Uterus (tissue), 2 donors: ENCODE measurements at regions not wholly inside any gene's neighbourhood (a gene's known extent, or its start where the extent isn't known, plus 50 kb on each side); places are given as distances from the start of the nearest gene placed in this dataset.

Experiments
- POLR2A ChIP-seq, 2 donors: fragments of 450-650 bp; IDR thresholded peaks; one replicate each; pipeline ENCODE4 v1.6.1; 2016; ENCODE audit warnings: antibody characterized with exemption in 2 of 2, mild to moderate bottlenecking in 1 of 2, moderate library complexity in 1 of 2
- TF ChIP-seq, protein P1 (sequence below), 4 experiments: fragments of 200-600 bp in 2 of 4; fragments of 450-650 bp in 2 of 4; sonication (generic) in 2 of 4; IDR thresholded peaks; one replicate each; pipeline ENCODE4 v1.5.1; 2016 to 2019; ENCODE audit warnings: antibody characterized with exemption in 4 of 4, mild to moderate bottlenecking in 2 of 4, moderate library complexity in 1 of 4

DNA sequence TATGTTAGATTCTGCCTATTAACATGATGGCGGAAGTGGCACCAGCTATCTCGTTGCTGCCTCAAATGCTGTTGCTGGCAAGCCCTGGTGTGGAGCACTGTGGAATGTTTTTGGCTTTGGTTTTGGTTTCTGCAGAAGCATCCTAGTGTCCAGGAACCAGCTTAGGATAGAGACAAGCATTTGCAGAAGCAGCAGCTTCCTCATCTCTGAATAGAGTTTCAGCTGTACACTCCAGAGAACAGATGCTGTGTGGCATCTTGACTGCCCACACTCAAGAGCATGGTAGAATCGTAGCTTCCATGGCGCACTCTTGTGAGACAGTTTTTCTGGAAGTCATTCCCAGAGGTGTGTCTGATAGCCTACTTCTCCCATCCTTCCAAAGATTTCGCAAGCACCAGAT lies 145.3 kb upstream of the RXFP2 start:
- TF ChIP-seq, protein P1, sequence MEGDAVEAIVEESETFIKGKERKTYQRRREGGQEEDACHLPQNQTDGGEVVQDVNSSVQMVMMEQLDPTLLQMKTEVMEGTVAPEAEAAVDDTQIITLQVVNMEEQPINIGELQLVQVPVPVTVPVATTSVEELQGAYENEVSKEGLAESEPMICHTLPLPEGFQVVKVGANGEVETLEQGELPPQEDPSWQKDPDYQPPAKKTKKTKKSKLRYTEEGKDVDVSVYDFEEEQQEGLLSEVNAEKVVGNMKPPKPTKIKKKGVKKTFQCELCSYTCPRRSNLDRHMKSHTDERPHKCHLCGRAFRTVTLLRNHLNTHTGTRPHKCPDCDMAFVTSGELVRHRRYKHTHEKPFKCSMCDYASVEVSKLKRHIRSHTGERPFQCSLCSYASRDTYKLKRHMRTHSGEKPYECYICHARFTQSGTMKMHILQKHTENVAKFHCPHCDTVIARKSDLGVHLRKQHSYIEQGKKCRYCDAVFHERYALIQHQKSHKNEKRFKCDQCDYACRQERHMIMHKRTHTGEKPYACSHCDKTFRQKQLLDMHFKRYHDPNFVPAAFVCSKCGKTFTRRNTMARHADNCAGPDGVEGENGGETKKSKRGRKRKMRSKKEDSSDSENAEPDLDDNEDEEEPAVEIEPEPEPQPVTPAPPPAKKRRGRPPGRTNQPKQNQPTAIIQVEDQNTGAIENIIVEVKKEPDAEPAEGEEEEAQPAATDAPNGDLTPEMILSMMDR (IDR thresholded peaks at IDR 0.05): no peak
- no peak for TF ChIP-seq POLR2A (IDR thresholded peaks at IDR 0.05)
